IMR-90 (cell line): ENCODE measurements at regions not wholly inside any gene's neighbourhood (a gene's known extent, or its start where the extent isn't known, plus 50 kb on each side); places are given as distances from the start of the nearest gene placed in this dataset.

Experiments used
- ATAC-seq: fragments of 200-7000 bp; cut with Tn5 transposase; 2 replicates; pipeline ENCODE4 v1.9.1; 2020; ENCODE audit warnings: low read depth, mild to moderate bottlenecking, moderate library complexity
- BruUV-seq: library from RNA; stranded (reverse); fragments of 400-500 nt; replicated peaks from 2 replicates; lab custom pipeline; 2021; lab: Mats Ljungman, UMichigan
- CTCF ChIA-PET: fragments of 300-600 bp; formaldehyde crosslinking; extraction: SDS; loops from one replicate; lab custom pipeline; 2021; ENCODE audit warnings: antibody characterized with exemption; lab: Yijun Ruan, JAX
- POLR2A ChIA-PET: fragments of 300-600 bp; sonication (Branson Sonifier 250); formaldehyde crosslinking; loops from one replicate; lab custom pipeline; 2022; ENCODE audit warnings: antibody characterized with exemption; ENCODE audit not compliant: unreplicated experiment; lab: Charles Lee
- DNase-seq: peaks from one replicate; pipeline ENCODE4 v3.0.0; 2013
- H2AFZ ChIP-seq: replicated peaks from 2 replicates; pipeline ENCODE3; 2013; ENCODE audit warnings: low read length, mild to moderate bottlenecking; ENCODE audit not compliant: poor library complexity
- H2AK5ac ChIP-seq: 2 replicates; pipeline ENCODE4 v1.6.1; 2013; ENCODE audit warnings: low read depth, low read length, inconsistent platforms
- H2AK9ac ChIP-seq: replicated peaks from 2 replicates; pipeline ENCODE3; 2013; ENCODE audit warnings: mild to moderate bottlenecking, low read depth, low read length, moderate library complexity; ENCODE audit not compliant: poor library complexity
- H2BK120ac ChIP-seq: 2 replicates; pipeline ENCODE4 v1.6.1; 2013; ENCODE audit warnings: low read depth, low read length, inconsistent platforms
- H2BK15ac ChIP-seq: 3 replicates; pipeline ENCODE4 v1.6.1; 2013; ENCODE audit warnings: low read depth, low read length, inconsistent platforms
- H2BK20ac ChIP-seq: 2 replicates; pipeline ENCODE4 v1.6.1; 2013; ENCODE audit warnings: low read depth, mild to moderate bottlenecking, inconsistent platforms, low read length, moderate library complexity
- H2BK5ac ChIP-seq: 2 replicates; pipeline ENCODE4 v1.6.1; 2013; ENCODE audit warnings: mild to moderate bottlenecking, low read depth, low read length, inconsistent platforms; ENCODE audit not compliant: poor library complexity, severe bottlenecking
- H3K14ac ChIP-seq: replicated peaks from 2 replicates; pipeline ENCODE4 v1.6.1; 2013; ENCODE audit warnings: low read depth, low read length, inconsistent platforms
- H3K18ac ChIP-seq: 2 replicates; pipeline ENCODE4 v1.6.1; 2013; ENCODE audit warnings: low read depth, low read length, control low read depth
- H3K23ac ChIP-seq: 2 replicates; pipeline ENCODE4 v1.6.1; 2013; ENCODE audit warnings: low read depth, low read length, inconsistent platforms
- H3K27ac ChIP-seq: 2 replicates; pipeline ENCODE4 v1.5.1; 2013; ENCODE audit warnings: mild to moderate bottlenecking, control low read depth, low read length; ENCODE audit not compliant: insufficient read depth
- H3K27me3 ChIP-seq: 2 replicates; pipeline ENCODE4 v1.6.1; 2013; ENCODE audit warnings: low read length; ENCODE audit not compliant: control insufficient read depth, insufficient read depth
- H3K36me3 ChIP-seq: 2 replicates; pipeline ENCODE4 v1.6.1; 2013; ENCODE audit warnings: low read length, mixed read lengths; ENCODE audit not compliant: control insufficient read depth, insufficient read depth
- H3K4ac ChIP-seq: 2 replicates; pipeline ENCODE4 v1.6.1; 2013; ENCODE audit warnings: low read depth, low read length, inconsistent platforms
- H3K4me1 ChIP-seq: 2 replicates; pipeline ENCODE4 v1.6.1; 2013; ENCODE audit warnings: low read length, mixed read lengths; ENCODE audit not compliant: control insufficient read depth, insufficient read depth
- H3K4me2 ChIP-seq: 2 replicates; pipeline ENCODE4 v1.6.1; 2013; ENCODE audit warnings: low read depth, mild to moderate bottlenecking, control low read depth, low read length, moderate library complexity
- H3K4me3 ChIP-seq: 2 replicates; pipeline ENCODE4 v1.5.1; 2013; ENCODE audit warnings: low read depth, mild to moderate bottlenecking, control low read depth, low read length, moderate library complexity; ENCODE audit not compliant: insufficient read depth
- H3K56ac ChIP-seq: 2 replicates; pipeline ENCODE4 v1.6.1; 2013; ENCODE audit warnings: low read length, inconsistent platforms; ENCODE audit not compliant: insufficient read depth; ENCODE audit errors: extremely low read depth
- H3K79me1 ChIP-seq, 2 experiments: 2 replicates each; pipeline ENCODE4 v1.6.1; 2013; ENCODE audit warnings: low read length in 2 of 2, inconsistent platforms in 1 of 2, low read depth in 1 of 2
- H3K9ac ChIP-seq: 2 replicates; pipeline ENCODE4 v1.6.1; 2013; ENCODE audit warnings: low read depth, low read length, control low read depth
- H3K9me1 ChIP-seq: 2 replicates; pipeline ENCODE4 v1.6.1; 2013; ENCODE audit warnings: low read length, inconsistent platforms; ENCODE audit not compliant: insufficient read depth
- H3K9me3 ChIP-seq: 2 replicates; pipeline ENCODE4 v1.6.1; 2013; ENCODE audit warnings: low read length; ENCODE audit not compliant: control insufficient read depth, insufficient read depth
- H4K20me1 ChIP-seq: 2 replicates; pipeline ENCODE4 v1.6.1; 2013; ENCODE audit warnings: low read length, inconsistent platforms; ENCODE audit not compliant: insufficient read depth
- H4K5ac ChIP-seq: 2 replicates; pipeline ENCODE4 v1.6.1; 2013; ENCODE audit warnings: mild to moderate bottlenecking, low read depth, low read length, control low read depth
- H4K8ac ChIP-seq, 2 experiments: 2 replicates each; pipeline ENCODE4 v1.6.1; 2013; ENCODE audit warnings: low read depth in 2 of 2, low read length in 2 of 2, control low read depth in 1 of 2, inconsistent platforms in 1 of 2
- H4K91ac ChIP-seq: 2 replicates; pipeline ENCODE4 v1.6.1; 2013; ENCODE audit warnings: low read depth, low read length, inconsistent platforms; ENCODE audit not compliant: insufficient read depth
- CTCF ChIP-seq: conservative IDR thresholded peaks from 2 replicates; pipeline ENCODE4 v1.5.1; 2012; ENCODE audit warnings: mild to moderate bottlenecking, low read depth, low read length, improper control_type of control experiment
- ELK1 ChIP-seq: fragments of 150-350 bp; IDR thresholded peaks from 2 replicates; pipeline ENCODE4 v1.6.1; 2016; ENCODE audit warnings: low read depth, mild to moderate bottlenecking, low read length, moderate library complexity, borderline replicate concordance
- FOS ChIP-seq: fragments of 150-350 bp; IDR thresholded peaks from 2 replicates; pipeline ENCODE4 v1.6.1; 2016; ENCODE audit warnings: low read depth, low read length
- MXI1 ChIP-seq: IDR thresholded peaks from 2 replicates; pipeline ENCODE4 v1.6.1; 2012; ENCODE audit warnings: low read depth, mild to moderate bottlenecking, low read length, moderate library complexity, borderline replicate concordance
- NFE2L2 ChIP-seq: fragments of 150-350 bp; IDR thresholded peaks from 2 replicates; pipeline ENCODE4 v1.6.1; 2016; ENCODE audit warnings: low read depth, mild to moderate bottlenecking, low read length
- POLR2A ChIP-seq: IDR thresholded peaks from 2 replicates; pipeline ENCODE4 v1.6.1; 2012; ENCODE audit warnings: mild to moderate bottlenecking, low read depth, low read length
- RCOR1 ChIP-seq: IDR thresholded peaks from 2 replicates; pipeline ENCODE4 v1.6.1; 2012; ENCODE audit warnings: mild to moderate bottlenecking, low read length, improper control_type of control experiment; ENCODE audit not compliant: insufficient replicate concordance
- USF2 ChIP-seq: fragments of 150-350 bp; IDR thresholded peaks from 2 replicates; pipeline ENCODE4 v1.6.1; 2017; ENCODE audit warnings: mild to moderate bottlenecking, antibody characterized with exemption, low read length, low read depth
- WGBS, 2 experiments: methylation state at CpG; one replicate each; pipeline versions ENCODE4 v1.1.5 to v1.1.7; 2013; ENCODE audit warnings: missing lambda C conversion rate in 2 of 2; ENCODE audit not compliant: insufficient read length in 1 of 2; ENCODE audit errors: extremely low coverage in 2 of 2; 5-methylcytosine and 5-hydroxymethylcytosine counted together
- dilution Hi-C: fragments of 300-500 bp; cut with HindIII; formaldehyde crosslinking; loops from one replicate; pipeline ENCODE4 v1.14.3; 2018; ENCODE audit warnings: low sequenced_read_pairs; ENCODE audit not compliant: unreplicated experiment
- in situ Hi-C: fragments of 300-500 bp; cut with MboI; formaldehyde crosslinking; loops from 3 replicates; pipeline ENCODE4 v1.14.3; 2019; ENCODE audit warnings: low sequenced_read_pairs, inconsistent platforms, mixed read lengths
- intact Hi-C: fragments of 100-400 bp; cut with micrococcal nuclease; formaldehyde crosslinking; loops from 2 replicates; pipeline ENCODE4 v1.10.0; 2022

DNA sequence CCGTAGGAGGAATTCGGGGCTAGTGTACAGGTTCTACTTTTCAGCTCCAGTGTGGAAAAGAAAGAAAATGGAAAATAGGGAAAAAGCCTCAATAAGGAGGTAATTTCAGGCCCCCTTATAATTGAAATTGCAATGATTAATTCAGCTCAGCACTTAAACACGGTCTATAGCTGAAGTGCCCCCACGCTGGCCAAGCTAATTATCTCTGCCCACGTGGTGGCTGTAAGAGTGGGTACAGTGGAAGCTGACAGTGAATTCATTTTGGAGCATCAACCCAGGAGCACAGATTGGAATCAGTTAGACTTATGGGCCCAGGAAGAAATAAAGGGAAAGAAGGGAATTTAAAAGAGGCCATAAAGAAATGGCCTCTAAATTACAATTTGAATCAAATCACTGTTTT is 631.1 kb upstream of the CPEB2 start:
- H3K14ac ChIP-seq, result no peak overlapping the region
- H3K79me1 ChIP-seq, result no peaks in the 10 kb centered on the region
- H3K4me2 ChIP-seq, result no peak overlapping the region
- ChIA-PET CTCF (no interaction called here), POLR2A (no interaction called here)
- in situ Hi-C loops, result no loop called here
- dilution Hi-C loops, result no loop called here
- no peak overlapping the region for H3K56ac ChIP-seq
- H3K18ac ChIP-seq, result no peak overlapping the region
- no peaks in the 10 kb centered on the region for H3K4me1 ChIP-seq
- no peak for TF ChIP-seq POLR2A
- TF ChIP-seq FOS, result no peak
- no peak for TF ChIP-seq NFE2L2
- TF ChIP-seq MXI1, result no peak
- no peak for TF ChIP-seq CTCF
- TF ChIP-seq USF2, result no peak
- TF ChIP-seq ELK1, result no peak
- TF ChIP-seq RCOR1, result no peak
- H2AK9ac ChIP-seq, result no peak overlapping the region
- no peak overlapping the region for H2BK5ac ChIP-seq
- H2AK5ac ChIP-seq, result no peak overlapping the region
- no TSS peak for BruUV-seq
- no peak overlapping the region for H2BK20ac ChIP-seq
- whole genome bisulfite sequencing, 2 experiments, result no CpG with 5 or more reads among the region's 5 CpGs
- H3K9me1 ChIP-seq, result no peaks in the 10 kb centered on the region
- H3K27ac ChIP-seq, result no peak overlapping the region
- intact Hi-C loops, result no loop called here
- no peaks in the 10 kb centered on the region for H4K20me1 ChIP-seq
- H2BK15ac ChIP-seq, result no peak overlapping the region
- H3K9ac ChIP-seq, result no peak overlapping the region
- no peak overlapping the region for H4K5ac ChIP-seq
- H2BK120ac ChIP-seq, result no peak overlapping the region
- H4K8ac ChIP-seq, result no peak overlapping the region
- H3K4me3 ChIP-seq, result no peak overlapping the region
- no peak overlapping the region for H4K91ac ChIP-seq
- H3K9me3 ChIP-seq, result no peaks in the 10 kb centered on the region
- no peak overlapping the region for H3K23ac ChIP-seq
- no peaks in the 10 kb centered on the region for H3K27me3 ChIP-seq
- ATAC-seq, result no peak
- no peak overlapping the region for H3K4ac ChIP-seq
- H3K36me3 ChIP-seq, result no peaks in the 10 kb centered on the region
- DNase-seq, result no peak
- H2AFZ ChIP-seq, result no peak overlapping the region
